ENCODE measurements at regions not wholly inside any gene's neighbourhood (a gene's known extent, or its start where the extent isn't known, plus 50 kb on each side); places are given as distances from the start of the nearest gene placed in this dataset.

- H3K9me3 ChIP-seq = peaks cover 0 to 5% (median 0%) of the 10 kb centered on the region in 4 donors
- 90 to 91% methylated on average over 6 of the region's 6 CpGs for WGBS, 2 donors
- TF ChIP-seq, protein P1, sequence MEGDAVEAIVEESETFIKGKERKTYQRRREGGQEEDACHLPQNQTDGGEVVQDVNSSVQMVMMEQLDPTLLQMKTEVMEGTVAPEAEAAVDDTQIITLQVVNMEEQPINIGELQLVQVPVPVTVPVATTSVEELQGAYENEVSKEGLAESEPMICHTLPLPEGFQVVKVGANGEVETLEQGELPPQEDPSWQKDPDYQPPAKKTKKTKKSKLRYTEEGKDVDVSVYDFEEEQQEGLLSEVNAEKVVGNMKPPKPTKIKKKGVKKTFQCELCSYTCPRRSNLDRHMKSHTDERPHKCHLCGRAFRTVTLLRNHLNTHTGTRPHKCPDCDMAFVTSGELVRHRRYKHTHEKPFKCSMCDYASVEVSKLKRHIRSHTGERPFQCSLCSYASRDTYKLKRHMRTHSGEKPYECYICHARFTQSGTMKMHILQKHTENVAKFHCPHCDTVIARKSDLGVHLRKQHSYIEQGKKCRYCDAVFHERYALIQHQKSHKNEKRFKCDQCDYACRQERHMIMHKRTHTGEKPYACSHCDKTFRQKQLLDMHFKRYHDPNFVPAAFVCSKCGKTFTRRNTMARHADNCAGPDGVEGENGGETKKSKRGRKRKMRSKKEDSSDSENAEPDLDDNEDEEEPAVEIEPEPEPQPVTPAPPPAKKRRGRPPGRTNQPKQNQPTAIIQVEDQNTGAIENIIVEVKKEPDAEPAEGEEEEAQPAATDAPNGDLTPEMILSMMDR (IDR thresholded peaks at IDR 0.05) = no peak
- TF ChIP-seq POLR2AphosphoS5 (IDR thresholded peaks at IDR 0.05) (no peak), EP300 (IDR thresholded peaks at IDR 0.05) (no peak), POLR2A (IDR thresholded peaks at IDR 0.05) (no peak)
- no peak overlapping the region for H3K4me3 ChIP-seq
- H3K27ac ChIP-seq = no peak overlapping the region
- peaks cover 0 to 11% (median 0%) of the 10 kb centered on the region in 3 donors for H3K27me3 ChIP-seq
- no peaks in the 10 kb centered on the region for H3K4me1 ChIP-seq
- intact Hi-C loops (cut with DNase I) = no loop called here
- no peaks in the 10 kb centered on the region for H3K36me3 ChIP-seq
- DNase-seq = peak; percentile 42
Observed at GRCh38 chr18:78620326-78620725, 359.3 kb upstream of the SALL3 start.

DNA sequence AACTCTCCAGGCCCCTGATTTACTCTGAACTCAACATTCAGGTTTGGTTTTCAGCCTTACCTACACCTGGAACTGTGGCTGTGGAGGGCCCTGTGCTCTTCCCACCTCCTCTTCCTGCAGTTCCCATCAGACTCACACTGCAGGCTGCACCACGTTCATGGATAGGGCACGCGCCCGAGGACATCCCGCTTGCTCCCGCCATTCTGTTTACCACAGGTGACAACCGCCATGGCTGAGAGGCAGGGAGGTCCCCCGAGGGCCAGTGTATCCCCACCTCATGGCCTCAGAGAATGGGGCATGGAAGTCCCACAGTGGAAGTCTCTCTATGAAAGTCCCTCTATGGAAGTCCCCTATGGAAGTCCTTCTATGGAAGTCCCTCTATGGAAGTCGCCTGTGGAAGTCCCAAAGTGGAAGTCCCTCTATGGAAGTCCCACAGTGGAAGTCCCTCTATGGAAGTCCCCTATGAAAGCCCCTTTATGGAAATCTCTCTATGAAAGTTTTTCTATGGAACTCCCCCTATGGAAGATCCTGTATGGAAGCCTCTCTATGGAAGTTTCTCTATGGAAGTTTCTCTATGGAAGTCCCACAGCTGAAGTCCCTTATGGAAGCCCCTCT lies 358.4 kb upstream of the SALL3 start:
- 89 to 92% methylated on average over 9 of the region's 9 CpGs for WGBS, 2 donors

DNA sequence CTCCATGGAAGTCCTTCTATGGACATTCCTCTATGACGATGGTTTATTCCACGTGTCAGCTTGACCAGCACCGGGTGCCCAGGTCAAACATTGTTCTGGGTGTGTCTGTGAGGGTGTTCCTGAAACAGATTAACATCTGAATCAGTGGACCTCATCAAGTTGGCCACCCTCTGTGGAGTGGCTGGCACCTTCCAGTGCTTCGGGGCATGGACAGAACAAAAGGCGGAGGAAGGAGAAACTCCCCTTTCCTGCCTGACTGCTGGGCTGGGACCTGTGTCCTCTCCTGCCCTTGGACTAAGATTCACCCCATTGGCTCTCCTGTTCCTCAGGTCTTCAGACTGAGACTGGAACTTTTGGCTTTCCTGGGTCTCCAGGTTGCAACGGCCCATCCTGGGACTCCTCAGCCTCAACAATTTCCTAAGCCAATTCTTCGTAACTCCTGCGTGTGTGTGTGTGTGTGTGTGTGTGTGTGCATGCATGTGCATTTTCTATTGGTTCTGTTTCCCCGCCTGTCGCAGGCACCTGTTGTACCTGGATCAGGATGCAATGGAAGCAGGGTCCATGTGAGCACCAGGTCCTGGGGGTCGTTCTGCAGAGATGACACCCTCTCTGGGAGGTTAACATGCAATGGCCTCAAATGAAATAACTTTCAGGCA lies 357.2 kb upstream of the SALL3 start:
- Histone ChIP-seq H3K27me3 (peaks cover 0 to 26% (median 0%) of the 10 kb centered on the region in 3 donors), H3K4me1 (no peaks in the 10 kb centered on the region), H3K9me3 (no peaks in the 10 kb centered on the region), H3K27ac (no peak overlapping the region), H3K4me3 (no peak overlapping the region), H3K36me3 (no peaks in the 10 kb centered on the region)
- 80 to 82% methylated on average over 11 of the region's 11 CpGs for WGBS, 2 donors
- peak; percentile 13 for DNase-seq
- intact Hi-C loops (cut with DNase I) = no loop called here
- TF ChIP-seq EP300 (IDR thresholded peaks at IDR 0.05) (no peak), POLR2A (IDR thresholded peaks at IDR 0.05) (no peak), POLR2AphosphoS5 (IDR thresholded peaks at IDR 0.05) (no peak)
- TF ChIP-seq, protein P1 (IDR thresholded peaks at IDR 0.05) = no peak

More for the DNA sequence above, 358.4 kb upstream of the SALL3 start:
- Histone ChIP-seq H3K36me3 (no peaks in the 10 kb centered on the region), H3K9me3 (peaks cover 0 to 4% (median 0%) of the 10 kb centered on the region in 4 donors), H3K4me3 (no peak overlapping the region), H3K4me1 (no peaks in the 10 kb centered on the region), H3K27me3 (peaks cover 0 to 16% (median 0%) of the 10 kb centered on the region in 3 donors), H3K27ac (no peak overlapping the region)
- DNase-seq = no peak
- TF ChIP-seq EP300 (IDR thresholded peaks at IDR 0.05) = no peak
- TF ChIP-seq POLR2AphosphoS5 (IDR thresholded peaks at IDR 0.05) = no peak
- no peak for TF ChIP-seq POLR2A (IDR thresholded peaks at IDR 0.05)
- TF ChIP-seq, protein P1 (IDR thresholded peaks at IDR 0.05) = no peak
- intact Hi-C loops (cut with DNase I) = no loop called here

DNA sequence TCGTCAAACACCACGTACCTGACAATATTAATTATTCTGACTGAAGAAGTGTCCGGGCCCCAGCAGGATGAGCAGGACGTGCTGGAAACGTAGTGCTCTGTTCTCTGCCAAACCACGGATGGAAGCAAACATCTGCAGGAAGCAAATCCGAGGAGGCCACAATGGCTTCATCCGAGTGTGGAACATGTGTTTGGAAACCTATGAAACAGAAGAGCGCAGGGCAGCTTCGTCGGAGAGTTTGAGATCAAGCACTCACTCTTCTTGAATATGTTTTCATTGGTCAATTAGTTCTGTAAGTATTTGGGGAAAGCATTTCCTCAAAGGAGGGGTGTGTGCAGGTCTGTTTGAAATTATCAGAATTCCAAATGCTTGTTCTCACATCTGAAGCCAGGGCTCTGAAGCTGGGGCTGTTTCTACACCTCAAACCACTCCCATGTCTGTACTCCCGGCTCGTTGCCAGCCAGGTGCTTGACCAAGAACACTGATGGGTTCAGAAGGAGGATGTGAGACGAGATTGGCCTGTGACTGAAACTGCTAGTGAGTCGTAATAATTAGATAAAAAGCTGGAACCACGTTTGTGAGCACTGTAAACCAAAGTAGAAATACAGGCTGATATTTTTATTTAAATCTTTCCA lies 356.6 kb upstream of the SALL3 start:
- H3K9me3 ChIP-seq = no peaks in the 10 kb centered on the region
- H3K27ac ChIP-seq = no peak overlapping the region
- intact Hi-C loops (cut with DNase I) = no loop called here
- H3K4me3 ChIP-seq = no peak overlapping the region
- peak; percentile 18 for DNase-seq
- no peaks in the 10 kb centered on the region for H3K4me1 ChIP-seq
- 76 to 82% methylated on average over 16 of the region's 16 CpGs for WGBS, 2 donors
- TF ChIP-seq POLR2A (IDR thresholded peaks at IDR 0.05) = no peak
- no peak for TF ChIP-seq EP300 (IDR thresholded peaks at IDR 0.05)
- TF ChIP-seq, protein P1 (IDR thresholded peaks at IDR 0.05) = no peak
- no peak for TF ChIP-seq POLR2AphosphoS5 (IDR thresholded peaks at IDR 0.05)
- H3K36me3 ChIP-seq = no peaks in the 10 kb centered on the region
- H3K27me3 ChIP-seq = peaks cover 0 to 33% (median 0%) of the 10 kb centered on the region in 3 donors

Measured in sigmoid colon (tissue), 6 donors.